Effector CD4-positive, alpha-beta T cell (primary cell): ENCODE measurements at regions not wholly inside any gene's neighbourhood (a gene's known extent, or its start where the extent isn't known, plus 50 kb on each side); places are given as distances from the start of the nearest gene placed in this dataset.

Experiments
- DNase-seq: peaks from one replicate; pipeline ENCODE4 v3.0.0-alpha.2; 2020

GRCh38 chr7:35533902-35534301, 161.0 kb downstream of the HERPUD2 start:
- DNase-seq, result no peak

- no peak for DNase-seq
Observed at GRCh38 chr7:35530124-35531109, 164.5 kb downstream of the HERPUD2 start.

DNA sequence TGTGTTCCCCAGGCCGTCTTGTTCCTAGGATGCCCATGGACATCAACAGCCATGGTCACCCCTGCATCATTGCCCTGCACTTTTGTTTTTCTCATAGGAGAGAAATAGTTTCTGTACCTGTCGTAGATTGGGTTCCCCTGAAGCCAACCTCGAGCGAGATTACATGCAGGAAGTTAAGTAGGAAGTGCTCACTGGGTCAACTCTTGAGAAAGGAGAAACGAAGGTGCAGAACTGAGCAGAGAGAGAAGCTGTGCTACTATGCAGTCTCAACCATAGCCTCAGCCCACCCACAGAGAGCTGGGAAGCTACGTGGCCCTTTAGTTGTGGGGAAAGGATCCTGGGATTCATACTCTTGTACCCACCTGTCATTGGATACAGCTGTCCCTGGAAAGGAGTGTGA, 165.2 kb downstream of the HERPUD2 start:
- no peak for DNase-seq

- no peak for DNase-seq
Observed at GRCh38 chr7:35528381-35528977, 166.5 kb downstream of the HERPUD2 start.

- no peak for DNase-seq
Observed at GRCh38 chr7:35526645-35527044, 168.3 kb downstream of the HERPUD2 start.

- DNase-seq, result no peak
Observed at GRCh38 chr7:35524112-35524804, 170.7 kb downstream of the HERPUD2 start.

DNA sequence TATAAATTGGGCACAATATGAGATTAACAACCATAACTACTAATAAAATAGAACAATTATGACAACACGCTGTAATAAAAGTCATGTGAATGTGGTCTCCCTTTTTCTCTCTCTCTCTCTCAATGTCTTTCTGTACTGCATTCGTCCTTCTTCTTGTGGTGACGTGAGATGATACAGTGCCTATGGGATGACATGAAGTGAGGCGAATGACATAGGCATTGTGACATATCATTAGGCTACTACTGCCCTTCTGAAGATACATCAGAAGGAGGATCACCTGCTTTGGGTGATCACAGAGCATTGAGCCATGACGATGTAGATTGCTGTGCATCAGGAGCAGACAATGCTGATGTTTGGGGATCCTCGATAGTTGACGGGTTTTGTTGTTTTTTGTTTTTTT, 171.6 kb downstream of the HERPUD2 start:
- no peak for DNase-seq

GRCh38 chr7:35522697-35523096, 172.2 kb downstream of the HERPUD2 start:
- DNase-seq, result no peak

DNA sequence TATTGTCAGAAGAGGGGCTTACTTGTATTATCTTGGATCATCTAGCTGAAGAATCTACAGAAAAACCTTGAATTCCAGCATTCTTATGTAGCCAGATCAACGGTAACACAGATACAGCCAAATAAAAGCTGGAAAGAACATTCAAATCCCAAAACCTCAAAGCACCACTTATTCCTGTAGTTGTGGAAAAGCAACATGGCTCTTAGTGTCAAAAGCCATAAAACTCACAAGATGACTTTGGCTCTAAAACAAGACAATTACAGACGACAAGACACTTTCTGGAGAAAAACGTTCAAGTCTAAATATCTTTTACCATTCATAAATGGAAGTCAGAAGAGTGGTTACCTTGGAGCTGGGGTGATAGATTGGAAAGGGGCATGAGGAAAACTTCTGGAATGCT, 173.0 kb downstream of the HERPUD2 start:
- no peak for DNase-seq

GRCh38 chr7:35520810-35521625, 173.9 kb downstream of the HERPUD2 start:
- DNase-seq, result no peak

GRCh38 chr7:35519971-35520809, 174.7 kb downstream of the HERPUD2 start:
- DNase-seq, result peak; percentile 21

DNA sequence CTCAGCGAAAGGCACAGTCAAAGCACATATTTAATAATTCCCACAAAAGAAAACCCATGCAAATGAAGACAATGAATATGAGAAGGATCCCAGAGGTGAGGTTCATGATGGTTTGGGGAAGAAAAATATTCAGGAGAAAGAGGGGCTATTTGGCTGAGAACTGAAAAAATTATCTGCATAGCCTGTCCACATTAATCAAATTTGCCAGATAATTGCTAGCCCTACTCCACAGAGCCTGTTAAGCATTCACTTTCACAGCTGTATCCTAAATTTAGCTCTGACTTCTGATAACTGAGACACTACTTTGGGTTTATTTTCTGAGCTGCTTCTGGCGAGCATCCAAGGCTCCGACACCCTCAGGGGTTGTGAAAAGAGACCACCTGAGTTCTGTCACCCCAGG, 176.2 kb downstream of the HERPUD2 start:
- no peak for DNase-seq

GRCh38 chr7:35516498-35516897, 178.4 kb downstream of the HERPUD2 start:
- DNase-seq, result no peak

DNA sequence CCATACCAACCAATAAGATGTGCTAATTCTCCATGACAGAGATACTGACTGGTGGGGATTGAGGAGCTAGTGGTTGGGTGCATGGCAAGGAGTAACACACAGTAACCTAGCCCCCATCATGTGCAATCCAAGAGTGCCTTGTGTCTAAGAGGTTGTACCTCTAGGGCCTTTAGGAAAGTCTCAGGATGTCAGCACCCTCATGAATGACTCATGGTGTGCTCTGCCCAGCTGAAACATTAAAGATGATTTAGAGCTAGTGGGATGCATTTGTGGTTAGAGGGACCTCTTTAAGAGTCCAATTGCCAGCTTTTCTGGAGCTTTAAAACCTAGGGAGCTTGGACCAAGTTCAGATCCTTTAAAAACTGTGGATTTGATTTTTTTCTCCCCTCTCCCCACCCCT, 181.1 kb downstream of the HERPUD2 start:
- DNase-seq, result no peak

DNA sequence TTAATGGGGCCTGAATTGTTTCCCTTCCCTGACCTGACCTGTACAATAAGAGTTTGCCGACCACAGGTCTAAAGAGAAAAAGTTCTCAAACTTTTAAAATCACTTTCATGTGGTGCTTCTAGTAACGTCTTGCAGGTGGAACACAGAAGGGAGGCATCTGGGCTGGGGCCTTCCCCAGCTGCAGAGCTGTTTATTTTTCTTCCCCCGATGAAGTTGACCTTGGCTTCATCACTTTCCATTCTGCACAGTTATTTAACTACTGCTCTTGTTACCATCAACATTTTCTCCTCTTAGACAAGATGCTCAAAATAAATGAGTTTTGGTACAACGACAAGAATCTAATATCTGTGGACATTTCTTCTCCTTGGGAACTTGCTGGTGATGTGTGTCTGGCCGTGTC, 181.7 kb downstream of the HERPUD2 start:
- no peak for DNase-seq

DNA sequence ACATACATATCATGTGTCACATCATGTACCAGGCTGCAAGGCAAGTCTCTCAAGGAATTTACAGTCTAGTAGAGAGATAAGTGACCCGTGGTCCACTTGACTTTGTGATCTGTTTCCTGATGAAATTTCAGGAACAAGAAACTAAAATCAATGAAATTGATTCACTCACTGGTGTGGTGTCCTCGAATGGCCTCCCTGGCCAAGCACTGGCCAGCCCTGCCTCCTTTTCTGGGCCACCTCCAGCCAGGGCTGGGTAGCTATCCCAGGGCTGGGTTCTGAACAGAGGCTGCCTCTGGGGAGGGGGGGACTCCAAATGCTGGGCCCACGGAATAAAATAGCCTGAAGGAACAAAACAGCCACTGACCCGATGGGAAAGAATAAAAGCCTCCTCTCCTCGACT, 182.2 kb downstream of the HERPUD2 start:
- no peak for DNase-seq

DNA sequence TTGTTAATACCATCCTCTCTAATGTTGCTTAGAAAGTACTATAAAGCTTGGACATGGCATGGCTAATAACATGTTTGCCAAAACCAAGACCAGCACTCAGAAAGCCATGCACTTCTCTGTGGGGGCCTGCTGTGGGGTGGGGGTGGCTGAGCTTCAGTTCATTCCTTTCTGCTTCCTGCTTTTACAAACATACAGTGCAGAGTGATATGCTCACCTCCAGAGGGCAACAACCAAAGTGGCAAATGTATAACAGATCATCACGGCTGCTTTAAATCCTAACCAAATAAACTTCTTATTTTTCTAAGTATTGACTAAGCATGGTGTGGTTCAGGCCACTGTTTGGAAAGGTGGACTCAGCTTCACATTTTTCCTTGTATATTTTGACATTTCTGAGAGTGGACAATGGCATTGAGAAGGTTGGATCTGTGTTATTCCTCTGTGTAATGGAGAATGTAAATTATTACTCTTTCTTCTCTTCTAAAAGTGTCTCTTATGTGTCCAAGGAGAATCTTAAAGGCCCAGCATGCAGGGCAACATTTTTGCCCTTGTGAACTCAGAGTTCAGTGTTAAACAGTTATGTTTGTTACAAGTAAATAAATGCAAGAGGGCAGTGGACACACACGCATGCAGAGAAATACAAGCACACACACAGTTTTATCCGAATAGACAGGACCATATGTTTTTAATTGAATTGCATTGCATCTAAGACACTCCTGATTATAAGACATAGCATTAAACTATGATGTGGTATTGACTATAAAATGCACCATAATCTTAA, 186.1 kb downstream of the HERPUD2 start:
- DNase-seq, result no peak

- no peak for DNase-seq
Observed at GRCh38 chr7:35505066-35505465, 189.9 kb downstream of the HERPUD2 start.

DNA sequence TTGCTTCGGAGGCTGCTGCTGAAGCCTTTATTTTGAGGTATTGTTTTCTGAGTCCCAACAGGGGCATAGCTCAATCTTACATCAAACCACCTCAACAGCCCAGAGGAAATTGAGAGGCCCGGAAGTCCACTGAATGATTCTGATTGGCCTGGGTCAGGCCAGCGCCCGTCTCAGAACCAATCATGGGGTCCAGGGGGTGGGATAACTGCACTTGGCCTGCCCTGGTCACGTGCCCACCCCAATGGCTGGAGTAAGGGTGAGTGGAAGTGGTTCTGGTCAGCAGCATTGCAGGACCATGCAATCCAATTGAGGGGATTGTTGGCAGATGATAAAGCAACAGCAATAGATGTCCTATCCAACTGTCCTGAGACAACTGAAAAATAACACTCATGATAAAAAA, 190.6 kb downstream of the HERPUD2 start:
- no peak for DNase-seq

GRCh38 chr7:35501681-35502080, 193.3 kb downstream of the HERPUD2 start:
- no peak for DNase-seq

DNA sequence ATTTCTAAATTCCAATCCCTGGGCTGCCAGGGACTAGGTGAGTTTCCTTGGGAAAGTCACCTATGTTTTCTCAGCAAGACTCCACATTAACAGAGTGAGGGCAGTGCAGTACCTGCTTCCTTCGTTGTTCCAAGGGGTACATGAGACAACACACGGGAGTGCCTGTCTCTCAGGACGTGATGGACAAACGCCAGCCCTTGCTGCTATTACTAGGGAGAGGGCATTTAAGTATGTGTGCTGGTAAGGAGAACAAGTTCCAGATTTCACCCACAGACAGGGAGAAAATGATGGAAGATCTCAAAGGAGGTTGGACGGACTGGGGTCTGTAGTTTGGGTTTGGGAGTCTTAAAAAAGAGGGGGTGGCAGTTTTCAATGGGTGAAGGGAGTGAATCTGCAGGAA, 195.7 kb downstream of the HERPUD2 start:
- DNase-seq, result no peak
